PC-9 (cell line): ENCODE measurements at regions not wholly inside any gene's neighbourhood (a gene's known extent, or its start where the extent isn't known, plus 50 kb on each side); places are given as distances from the start of the nearest gene placed in this dataset.

Source experiments
- BruUV-seq: library from RNA; stranded (reverse); fragments of 400-500 nt; replicated peaks from 2 replicates; lab custom pipeline; 2021; lab: Mats Ljungman, UMichigan
- CTCF ChIA-PET: fragments of 300-600 bp; sonication (Branson Sonifier 250); formaldehyde crosslinking; loops from one replicate; lab custom pipeline; 2022; ENCODE audit warnings: antibody characterized with exemption; lab: Charles Lee
- POLR2A ChIA-PET: fragments of 300-600 bp; sonication (Branson Sonifier 250); formaldehyde crosslinking; loops from one replicate; lab custom pipeline; 2022; ENCODE audit warnings: antibody characterized with exemption; ENCODE audit not compliant: unreplicated experiment; lab: Charles Lee
- DNase-seq, 2 experiments: peaks; one replicate each; pipeline versions ENCODE4 v3.0.0 to v3.0.0-alpha.2; 2015 to 2022; ENCODE audit warnings: mixed read lengths in 1 of 2
- H2AFZ ChIP-seq: fragments of 200-600 bp; sonication (generic); 2 replicates; pipeline ENCODE4 v1.8.1; 2017; ENCODE audit warnings: antibody characterized with exemption
- H3F3A ChIP-seq: fragments of 200-600 bp; sonication (generic); 2 replicates; pipeline ENCODE4 v1.8.1; 2017; ENCODE audit warnings: antibody characterized with exemption, mild to moderate bottlenecking, low read depth; ENCODE audit not compliant: insufficient read depth
- H3K27ac ChIP-seq: fragments of 200-600 bp; sonication (generic); 2 replicates; pipeline ENCODE4 v1.6.1; 2016; ENCODE audit warnings: mixed run types
- H3K27me3 ChIP-seq: fragments of 200-600 bp; sonication (generic); 2 replicates; pipeline ENCODE4 v1.6.1; 2016; ENCODE audit warnings: low read depth, mixed run types; ENCODE audit not compliant: insufficient read depth
- H3K36me3 ChIP-seq: fragments of 200-600 bp; sonication (generic); 2 replicates; pipeline ENCODE4 v1.6.1; 2016; ENCODE audit warnings: low read depth, mixed run types
- H3K4me1 ChIP-seq: fragments of 200-600 bp; sonication (generic); replicated peaks from 2 replicates; pipeline ENCODE4 v1.6.1; 2016; ENCODE audit warnings: mixed run types; ENCODE audit not compliant: insufficient read depth
- H3K4me2 ChIP-seq: fragments of 200-600 bp; sonication (generic); 2 replicates; pipeline ENCODE4 v1.6.1; 2017; ENCODE audit warnings: mixed run types
- H3K4me3 ChIP-seq: fragments of 200-600 bp; sonication (generic); 2 replicates; pipeline ENCODE4 v1.6.1; 2016; ENCODE audit warnings: mixed run types
- H3K79me2 ChIP-seq: fragments of 200-600 bp; sonication (generic); 2 replicates; pipeline ENCODE4 v1.6.1; 2017; ENCODE audit warnings: low read depth, mixed run types
- H3K9me2 ChIP-seq: fragments of 200-600 bp; sonication (generic); 2 replicates; pipeline ENCODE4 v1.8.1; 2017; ENCODE audit warnings: mild to moderate bottlenecking; ENCODE audit not compliant: insufficient read depth
- H3K9me3 ChIP-seq: fragments of 200-600 bp; sonication (generic); 2 replicates; pipeline ENCODE4 v1.8.1; 2016; ENCODE audit warnings: low read depth; ENCODE audit not compliant: insufficient read depth
- H4K20me1 ChIP-seq: fragments of 200-600 bp; sonication (generic); 2 replicates; pipeline ENCODE4 v1.8.1; 2017; ENCODE audit not compliant: insufficient read depth
- EZH2 ChIP-seq: fragments of 200-600 bp; sonication (generic); IDR thresholded peaks from 2 replicates; pipeline ENCODE4 v1.8.0; 2017; ENCODE audit warnings: antibody characterized with exemption, low read depth
- intact Hi-C: fragments of 100-400 bp; cut with micrococcal nuclease; formaldehyde crosslinking; loops from one replicate; pipeline ENCODE4 v1.10.0; 2022; ENCODE audit not compliant: unreplicated experiment
- TF ChIP-seq, protein P1 (sequence below): fragments of 200-600 bp; sonication (generic); conservative IDR thresholded peaks from 2 replicates; pipeline ENCODE4 v1.6.1; 2017; ENCODE audit warnings: mixed run types, antibody characterized with exemption, mild to moderate bottlenecking, moderate library complexity

- POLR2A ChIA-PET, result no interaction called here
- H3K79me2 ChIP-seq, result no peaks in the 10 kb centered on the region
- no peaks in the 10 kb centered on the region for H3K36me3 ChIP-seq
- no peak overlapping the region for H3K27ac ChIP-seq
- no peak for DNase-seq
- H3K4me3 ChIP-seq, result no peak overlapping the region
- H3K4me2 ChIP-seq, result no peak overlapping the region
- TF ChIP-seq, protein P1, sequence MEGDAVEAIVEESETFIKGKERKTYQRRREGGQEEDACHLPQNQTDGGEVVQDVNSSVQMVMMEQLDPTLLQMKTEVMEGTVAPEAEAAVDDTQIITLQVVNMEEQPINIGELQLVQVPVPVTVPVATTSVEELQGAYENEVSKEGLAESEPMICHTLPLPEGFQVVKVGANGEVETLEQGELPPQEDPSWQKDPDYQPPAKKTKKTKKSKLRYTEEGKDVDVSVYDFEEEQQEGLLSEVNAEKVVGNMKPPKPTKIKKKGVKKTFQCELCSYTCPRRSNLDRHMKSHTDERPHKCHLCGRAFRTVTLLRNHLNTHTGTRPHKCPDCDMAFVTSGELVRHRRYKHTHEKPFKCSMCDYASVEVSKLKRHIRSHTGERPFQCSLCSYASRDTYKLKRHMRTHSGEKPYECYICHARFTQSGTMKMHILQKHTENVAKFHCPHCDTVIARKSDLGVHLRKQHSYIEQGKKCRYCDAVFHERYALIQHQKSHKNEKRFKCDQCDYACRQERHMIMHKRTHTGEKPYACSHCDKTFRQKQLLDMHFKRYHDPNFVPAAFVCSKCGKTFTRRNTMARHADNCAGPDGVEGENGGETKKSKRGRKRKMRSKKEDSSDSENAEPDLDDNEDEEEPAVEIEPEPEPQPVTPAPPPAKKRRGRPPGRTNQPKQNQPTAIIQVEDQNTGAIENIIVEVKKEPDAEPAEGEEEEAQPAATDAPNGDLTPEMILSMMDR, result no peak
- no peak for TF ChIP-seq EZH2
- H3K4me1 ChIP-seq, result no peaks in the 10 kb centered on the region
- no peaks in the 10 kb centered on the region for H3K27me3 ChIP-seq
- CTCF ChIA-PET, result no interaction called here
- H2AFZ ChIP-seq, result no peak overlapping the region
- intact Hi-C loops, result no loop called here
- H3F3A ChIP-seq, result no peaks in the 10 kb centered on the region
- no TSS peak for BruUV-seq
- no peaks in the 10 kb centered on the region for H4K20me1 ChIP-seq
- H3K9me3 ChIP-seq, result no peaks in the 10 kb centered on the region
- H3K9me2 ChIP-seq, result no peaks in the 10 kb centered on the region
Observed at GRCh38 chr1:221162352-221162751, 283.1 kb downstream of the HLX start.

DNA sequence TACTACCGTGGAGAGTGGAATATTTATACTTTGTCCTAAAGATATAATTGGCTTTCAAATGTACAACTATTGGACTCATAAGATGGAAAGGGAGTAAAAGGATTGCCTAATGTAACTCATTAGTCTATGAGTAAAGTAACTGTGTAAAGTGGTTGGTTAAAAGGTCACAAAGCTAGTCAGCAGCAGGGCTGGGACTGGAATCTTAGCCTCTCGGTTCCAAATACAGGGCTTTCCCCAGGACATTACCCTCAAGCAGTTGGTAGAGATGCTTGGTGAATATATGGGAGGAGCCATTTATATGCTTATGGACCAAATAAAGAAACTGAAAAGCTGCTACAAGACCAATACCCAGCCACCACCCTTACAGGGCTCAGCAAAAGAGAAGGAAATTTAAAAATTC lies 283.7 kb downstream of the HLX start:
- no TSS peak for BruUV-seq
- no peaks in the 10 kb centered on the region for H3F3A ChIP-seq
- no peak overlapping the region for H3K27ac ChIP-seq

GRCh38 chr1:221164029-221164428 lies 284.8 kb downstream of the HLX start:
- H3K79me2 ChIP-seq, result no peaks in the 10 kb centered on the region
- no peak overlapping the region for H3K4me2 ChIP-seq
- POLR2A ChIA-PET, result no interaction called here
- H3K9me2 ChIP-seq, result no peaks in the 10 kb centered on the region
- no peak overlapping the region for H3K27ac ChIP-seq
- H4K20me1 ChIP-seq, result no peaks in the 10 kb centered on the region
- no peaks in the 10 kb centered on the region for H3K9me3 ChIP-seq
- H3K27me3 ChIP-seq, result no peaks in the 10 kb centered on the region
- CTCF ChIA-PET, result interaction anchor here (0.6 kb wide), 1 partner anchor 19 kb away, joined by 5 read pairs; no protein-coding TSS in a partner anchor
- intact Hi-C loops, result no loop called here
- TF ChIP-seq, protein P1, result no peak
- no peak for TF ChIP-seq EZH2
- no peaks in the 10 kb centered on the region for H3F3A ChIP-seq
- H2AFZ ChIP-seq, result no peak overlapping the region
- no peak overlapping the region for H3K4me3 ChIP-seq
- no peak for DNase-seq
- no peaks in the 10 kb centered on the region for H3K4me1 ChIP-seq
- no TSS peak for BruUV-seq
- H3K36me3 ChIP-seq, result no peaks in the 10 kb centered on the region

More for the DNA sequence above, 283.7 kb downstream of the HLX start:
- H2AFZ ChIP-seq, result no peak overlapping the region
- ChIA-PET CTCF (no interaction called here), POLR2A (no interaction called here)
- DNase-seq, result no peak
- H3K36me3 ChIP-seq, result no peaks in the 10 kb centered on the region
- H3K4me3 ChIP-seq, result no peak overlapping the region
- H3K27me3 ChIP-seq, result no peaks in the 10 kb centered on the region
- no peaks in the 10 kb centered on the region for H3K9me3 ChIP-seq
- no peaks in the 10 kb centered on the region for H3K4me1 ChIP-seq
- intact Hi-C loops, result no loop called here
- no peak overlapping the region for H3K4me2 ChIP-seq
- H3K79me2 ChIP-seq, result no peaks in the 10 kb centered on the region
- TF ChIP-seq EZH2, result no peak
- no peaks in the 10 kb centered on the region for H3K9me2 ChIP-seq
- H4K20me1 ChIP-seq, result no peaks in the 10 kb centered on the region
